ENCODE measurements at regions not wholly inside any gene's neighbourhood (a gene's known extent, or its start where the extent isn't known, plus 50 kb on each side); places are given as distances from the start of the nearest gene placed in this dataset.

- no peaks in the 10 kb centered on the region for H3K9me3 ChIP-seq (ENCODE audit: control insufficient read depth, low read depth, low read length)
- H3K4me1 ChIP-seq (ENCODE audit: control insufficient read depth, insufficient read depth, low read length): no peaks in the 10 kb centered on the region
- no peak for DNase-seq
- no peak overlapping the region for H3K4me3 ChIP-seq (ENCODE audit: low read length)
- no peaks in the 10 kb centered on the region for H3K27me3 ChIP-seq (ENCODE audit: control insufficient read depth, insufficient read depth, low read length)
- H3K27ac ChIP-seq (ENCODE audit: low read length): no peak overlapping the region
- no peaks in the 10 kb centered on the region for H3K36me3 ChIP-seq (ENCODE audit: control insufficient read depth, insufficient read depth, low read length)
These were observed 236.4 kb downstream of the HGF start for GRCh38 chr7:81533426-81533825.

GRCh38 chr7:81529785-81530184 lies 240.1 kb downstream of the HGF start:
- Histone ChIP-seq H3K9me3 (ENCODE audit: control insufficient read depth, low read depth, low read length) (no peaks in the 10 kb centered on the region), H3K36me3 (ENCODE audit: control insufficient read depth, insufficient read depth, low read length) (no peaks in the 10 kb centered on the region), H3K4me3 (ENCODE audit: low read length) (no peak overlapping the region), H3K27ac (ENCODE audit: low read length) (no peak overlapping the region), H3K4me1 (ENCODE audit: control insufficient read depth, insufficient read depth, low read length) (no peaks in the 10 kb centered on the region), H3K27me3 (ENCODE audit: control insufficient read depth, insufficient read depth, low read length) (no peaks in the 10 kb centered on the region)
- no CpG with 5 or more reads among the region's 2 CpGs for WGBS (ENCODE audit: insufficient coverage, low lambda C conversion rate)
- DNase-seq: no peak

- DNase-seq: no peak
- Histone ChIP-seq H3K27me3 (ENCODE audit: control insufficient read depth, insufficient read depth, low read length) (no peaks in the 10 kb centered on the region), H3K4me1 (ENCODE audit: control insufficient read depth, insufficient read depth, low read length) (no peaks in the 10 kb centered on the region), H3K36me3 (ENCODE audit: control insufficient read depth, insufficient read depth, low read length) (no peaks in the 10 kb centered on the region), H3K9me3 (ENCODE audit: control insufficient read depth, low read depth, low read length) (no peaks in the 10 kb centered on the region), H3K27ac (ENCODE audit: low read length) (no peak overlapping the region), H3K4me3 (ENCODE audit: low read length) (no peak overlapping the region)
- no CpG with 5 or more reads among the region's 2 CpGs for WGBS (ENCODE audit: insufficient coverage, low lambda C conversion rate)
These were observed 242.2 kb downstream of the HGF start for GRCh38 chr7:81527651-81528050.

GRCh38 chr7:81526971-81527370 lies 242.9 kb downstream of the HGF start:
- H3K9me3 ChIP-seq (ENCODE audit: control insufficient read depth, low read depth, low read length): no peaks in the 10 kb centered on the region
- 100% methylated on average over 1 of the region's 1 CpG for WGBS (ENCODE audit: insufficient coverage, low lambda C conversion rate)
- DNase-seq: no peak
- H3K4me1 ChIP-seq (ENCODE audit: control insufficient read depth, insufficient read depth, low read length): no peaks in the 10 kb centered on the region
- no peak overlapping the region for H3K27ac ChIP-seq (ENCODE audit: low read length)
- H3K36me3 ChIP-seq (ENCODE audit: control insufficient read depth, insufficient read depth, low read length): no peaks in the 10 kb centered on the region
- H3K4me3 ChIP-seq (ENCODE audit: low read length): no peak overlapping the region
- H3K27me3 ChIP-seq (ENCODE audit: control insufficient read depth, insufficient read depth, low read length): no peaks in the 10 kb centered on the region

- H3K27me3 ChIP-seq (ENCODE audit: control insufficient read depth, insufficient read depth, low read length): no peaks in the 10 kb centered on the region
- H3K27ac ChIP-seq (ENCODE audit: low read length): no peak overlapping the region
- no peaks in the 10 kb centered on the region for H3K4me1 ChIP-seq (ENCODE audit: control insufficient read depth, insufficient read depth, low read length)
- no peak for DNase-seq
- H3K4me3 ChIP-seq (ENCODE audit: low read length): no peak overlapping the region
- no peaks in the 10 kb centered on the region for H3K36me3 ChIP-seq (ENCODE audit: control insufficient read depth, insufficient read depth, low read length)
- no peaks in the 10 kb centered on the region for H3K9me3 ChIP-seq (ENCODE audit: control insufficient read depth, low read depth, low read length)
These were observed 244.0 kb downstream of the HGF start for GRCh38 chr7:81525841-81526240.

- no peaks in the 10 kb centered on the region for H3K9me3 ChIP-seq (ENCODE audit: control insufficient read depth, low read depth, low read length)
- H3K4me3 ChIP-seq (ENCODE audit: low read length): no peak overlapping the region
- H3K27ac ChIP-seq (ENCODE audit: low read length): no peak overlapping the region
- H3K4me1 ChIP-seq (ENCODE audit: control insufficient read depth, insufficient read depth, low read length): no peaks in the 10 kb centered on the region
- no peaks in the 10 kb centered on the region for H3K27me3 ChIP-seq (ENCODE audit: control insufficient read depth, insufficient read depth, low read length)
- no CpG with 5 or more reads among the region's 1 CpG for WGBS (ENCODE audit: insufficient coverage, low lambda C conversion rate)
- no peak for DNase-seq
- H3K36me3 ChIP-seq (ENCODE audit: control insufficient read depth, insufficient read depth, low read length): no peaks in the 10 kb centered on the region
These were observed 250.0 kb downstream of the HGF start for GRCh38 chr7:81519886-81520285.

- Histone ChIP-seq H3K27me3 (ENCODE audit: control insufficient read depth, insufficient read depth, low read length) (no peaks in the 10 kb centered on the region), H3K36me3 (ENCODE audit: control insufficient read depth, insufficient read depth, low read length) (no peaks in the 10 kb centered on the region), H3K4me3 (ENCODE audit: low read length) (no peak overlapping the region), H3K27ac (ENCODE audit: low read length) (no peak overlapping the region), H3K4me1 (ENCODE audit: control insufficient read depth, insufficient read depth, low read length) (no peaks in the 10 kb centered on the region), H3K9me3 (ENCODE audit: control insufficient read depth, low read depth, low read length) (no peaks in the 10 kb centered on the region)
- no peak for DNase-seq
These were observed 252.9 kb downstream of the HGF start for GRCh38 chr7:81516898-81517297.

- H3K4me3 ChIP-seq (ENCODE audit: low read length): no peak overlapping the region
- no peaks in the 10 kb centered on the region for H3K36me3 ChIP-seq (ENCODE audit: control insufficient read depth, insufficient read depth, low read length)
- DNase-seq: no peak
- no peaks in the 10 kb centered on the region for H3K9me3 ChIP-seq (ENCODE audit: control insufficient read depth, low read depth, low read length)
- no peaks in the 10 kb centered on the region for H3K4me1 ChIP-seq (ENCODE audit: control insufficient read depth, insufficient read depth, low read length)
- H3K27ac ChIP-seq (ENCODE audit: low read length): no peak overlapping the region
- no peaks in the 10 kb centered on the region for H3K27me3 ChIP-seq (ENCODE audit: control insufficient read depth, insufficient read depth, low read length)
- WGBS (ENCODE audit: insufficient coverage, low lambda C conversion rate): no CpG with 5 or more reads among the region's 1 CpG
These were observed 254.8 kb downstream of the HGF start for GRCh38 chr7:81515009-81515408.

- WGBS (ENCODE audit: insufficient coverage, low lambda C conversion rate): 66% methylated on average over 2 of the region's 3 CpGs
- no peak overlapping the region for H3K4me3 ChIP-seq (ENCODE audit: low read length)
- no peaks in the 10 kb centered on the region for H3K27me3 ChIP-seq (ENCODE audit: control insufficient read depth, insufficient read depth, low read length)
- DNase-seq: no peak
- H3K27ac ChIP-seq (ENCODE audit: low read length): no peak overlapping the region
- no peaks in the 10 kb centered on the region for H3K9me3 ChIP-seq (ENCODE audit: control insufficient read depth, low read depth, low read length)
- H3K36me3 ChIP-seq (ENCODE audit: control insufficient read depth, insufficient read depth, low read length): no peaks in the 10 kb centered on the region
- no peaks in the 10 kb centered on the region for H3K4me1 ChIP-seq (ENCODE audit: control insufficient read depth, insufficient read depth, low read length)
These were observed 255.3 kb downstream of the HGF start for GRCh38 chr7:81514546-81514945.

GRCh38 chr7:81510122-81510521 lies 259.7 kb downstream of the HGF start:
- Histone ChIP-seq H3K27ac (ENCODE audit: low read length) (no peak overlapping the region), H3K4me3 (ENCODE audit: low read length) (no peak overlapping the region), H3K9me3 (ENCODE audit: control insufficient read depth, low read depth, low read length) (no peaks in the 10 kb centered on the region), H3K4me1 (ENCODE audit: control insufficient read depth, insufficient read depth, low read length) (no peaks in the 10 kb centered on the region), H3K27me3 (ENCODE audit: control insufficient read depth, insufficient read depth, low read length) (no peaks in the 10 kb centered on the region), H3K36me3 (ENCODE audit: control insufficient read depth, insufficient read depth, low read length) (no peaks in the 10 kb centered on the region)
- DNase-seq: no peak
- no CpG with 5 or more reads among the region's 10 CpGs for WGBS (ENCODE audit: insufficient coverage, low lambda C conversion rate)

- Histone ChIP-seq H3K36me3 (ENCODE audit: control insufficient read depth, insufficient read depth, low read length) (no peaks in the 10 kb centered on the region), H3K27me3 (ENCODE audit: control insufficient read depth, insufficient read depth, low read length) (no peaks in the 10 kb centered on the region), H3K4me1 (ENCODE audit: control insufficient read depth, insufficient read depth, low read length) (no peaks in the 10 kb centered on the region), H3K9me3 (ENCODE audit: control insufficient read depth, low read depth, low read length) (no peaks in the 10 kb centered on the region), H3K4me3 (ENCODE audit: low read length) (no peak overlapping the region), H3K27ac (ENCODE audit: low read length) (no peak overlapping the region)
- DNase-seq: no peak
- 80% methylated on average over 1 of the region's 2 CpGs for WGBS (ENCODE audit: insufficient coverage, low lambda C conversion rate)
These were observed 262.6 kb downstream of the HGF start for GRCh38 chr7:81507221-81507620.
